GM23338 (cell line): ENCODE measurements at regions not wholly inside any gene's neighbourhood (a gene's known extent, or its start where the extent isn't known, plus 50 kb on each side); places are given as distances from the start of the nearest gene placed in this dataset.

Experiments
- ATAC-seq: fragments of 200-7000 bp; cut with Tn5 transposase; 3 replicates; pipeline ENCODE4 v1.9.1; 2020
- DNase-seq: peaks from one replicate; pipeline ENCODE4 v3.0.0-alpha.2; 2015; ENCODE audit warnings: low spot score
- H2AFZ ChIP-seq: fragments of 200-600 bp; sonication (generic); 2 replicates; pipeline ENCODE4 v1.8.0; 2016; ENCODE audit warnings: antibody characterized with exemption, mild to moderate bottlenecking, moderate library complexity
- H3F3A ChIP-seq: fragments of 200-600 bp; sonication (generic); replicated peaks from 2 replicates; pipeline ENCODE4 v1.8.0; 2017; ENCODE audit warnings: antibody characterized with exemption, mixed run types, low read depth
- H3K27ac ChIP-seq: fragments of 200-600 bp; sonication (generic); 2 replicates; pipeline ENCODE4 v1.6.1; 2016; ENCODE audit warnings: low read depth
- H3K27me3 ChIP-seq: fragments of 200-600 bp; sonication (generic); 2 replicates; pipeline ENCODE4 v1.8.0; 2016; ENCODE audit warnings: mild to moderate bottlenecking, mixed run types, moderate library complexity; ENCODE audit not compliant: insufficient read depth
- H3K36me3 ChIP-seq: fragments of 200-600 bp; sonication (generic); 2 replicates; pipeline ENCODE4 v1.8.0; 2016; ENCODE audit warnings: mild to moderate bottlenecking; ENCODE audit not compliant: insufficient read depth
- H3K4me1 ChIP-seq: fragments of 200-600 bp; sonication (generic); 2 replicates; pipeline ENCODE4 v1.8.0; 2016; ENCODE audit warnings: mild to moderate bottlenecking, moderate library complexity; ENCODE audit not compliant: insufficient read depth
- H3K4me2 ChIP-seq: fragments of 200-600 bp; sonication (generic); 2 replicates; pipeline ENCODE4 v1.7.1; 2017; ENCODE audit warnings: mixed run types
- H3K4me3 ChIP-seq: fragments of 200-600 bp; sonication (generic); 2 replicates; pipeline ENCODE4 v1.6.1; 2016; ENCODE audit warnings: mixed run types
- H3K79me2 ChIP-seq: fragments of 200-600 bp; sonication (generic); replicated peaks from 2 replicates; pipeline ENCODE4 v1.8.0; 2017; ENCODE audit warnings: mild to moderate bottlenecking; ENCODE audit not compliant: insufficient read depth
- H3K9me2 ChIP-seq: fragments of 200-600 bp; sonication (generic); 2 replicates; pipeline ENCODE4 v1.8.0; 2017; ENCODE audit not compliant: insufficient read depth
- H4K20me1 ChIP-seq: fragments of 200-600 bp; sonication (generic); replicated peaks from 2 replicates; pipeline ENCODE4 v1.8.0; 2017; ENCODE audit warnings: mild to moderate bottlenecking; ENCODE audit not compliant: insufficient read depth
- H3K27ac Mint-ChIP-seq: 2 replicates; pipeline ENCODE4 v1.8.0; 2020; ENCODE audit warnings: inconsistent platforms, mild to moderate bottlenecking, moderate library complexity, mixed read lengths
- H3K27me3 Mint-ChIP-seq: 3 replicates; pipeline ENCODE4 v1.8.0; 2022; ENCODE audit warnings: low read depth, mild to moderate bottlenecking, moderate library complexity, mixed read lengths, inconsistent platforms; ENCODE audit not compliant: insufficient read depth, poor library complexity
- H3K36me3 Mint-ChIP-seq: 3 replicates; pipeline ENCODE4 v1.8.0; 2021; ENCODE audit warnings: low read depth, mild to moderate bottlenecking, inconsistent platforms, moderate library complexity, mixed read lengths
- H3K4me1 Mint-ChIP-seq: 3 replicates; pipeline ENCODE4 v1.8.0; 2020; ENCODE audit warnings: mild to moderate bottlenecking, inconsistent platforms, mixed read lengths
- H3K4me3 Mint-ChIP-seq: 3 replicates; pipeline ENCODE4 v1.8.0; 2021; ENCODE audit warnings: moderate library complexity, mild to moderate bottlenecking, inconsistent platforms, mixed read lengths
- H3K9me3 Mint-ChIP-seq: 3 replicates; pipeline ENCODE4 v1.8.0; 2020; ENCODE audit warnings: moderate library complexity, mild to moderate bottlenecking, inconsistent platforms, mixed read lengths
- CREB1 ChIP-seq: fragments of 250-450 bp; sonication (Bioruptor Pico); IDR thresholded peaks from 2 replicates; pipeline ENCODE4 v1.5.0; 2020; ENCODE audit warnings: low read depth, mild to moderate bottlenecking, moderate library complexity
- CTCF ChIP-seq, 2 experiments: fragments of 200-600 bp in 1 of 2; sonication (generic) in 1 of 2; conservative IDR thresholded peaks; 2 replicates each; pipeline versions ENCODE4 v1.5.1 to v1.6.1; 2016 to 2017; ENCODE audit warnings: antibody characterized with exemption in 2 of 2, low read depth in 2 of 2, mild to moderate bottlenecking in 2 of 2, moderate library complexity in 1 of 2
- ETS1 ChIP-seq: IDR thresholded peaks from 2 replicates; pipeline ENCODE4 v1.6.1; 2016; ENCODE audit warnings: antibody characterized with exemption
- EZH2 ChIP-seq: fragments of 200-600 bp; sonication (generic); IDR thresholded peaks from one replicate; pipeline ENCODE4 v1.8.0; 2017; ENCODE audit warnings: antibody characterized with exemption, mild to moderate bottlenecking, low read depth; ENCODE audit not compliant: unreplicated experiment
- EZH2phosphoT487 ChIP-seq: fragments of 200-600 bp; sonication (generic); IDR thresholded peaks from one replicate; pipeline ENCODE4 v1.8.1; 2018; ENCODE audit warnings: antibody characterized with exemption; ENCODE audit not compliant: unreplicated experiment
- JUNB ChIP-seq: IDR thresholded peaks from one replicate; pipeline ENCODE4 v1.6.1; 2016; ENCODE audit warnings: antibody characterized with exemption; ENCODE audit not compliant: unreplicated experiment
- NANOG ChIP-seq: IDR thresholded peaks from 2 replicates; pipeline ENCODE4 v1.6.1; 2016; ENCODE audit warnings: antibody characterized with exemption, borderline replicate concordance
- POLR2AphosphoS5 ChIP-seq: IDR thresholded peaks from 2 replicates; pipeline ENCODE4 v1.6.1; 2016; ENCODE audit warnings: antibody characterized with exemption, low read depth
- REST ChIP-seq: IDR thresholded peaks from one replicate; pipeline ENCODE4 v1.6.1; 2018; ENCODE audit warnings: antibody characterized with exemption; ENCODE audit not compliant: unreplicated experiment
- STAT1 ChIP-seq: IDR thresholded peaks from one replicate; pipeline ENCODE4 v1.6.1; 2016; ENCODE audit warnings: antibody characterized with exemption; ENCODE audit not compliant: unreplicated experiment
- ZNF114 ChIP-seq: fragments of 250-450 bp; sonication (Bioruptor Pico); IDR thresholded peaks from 2 replicates; pipeline ENCODE4 v1.5.0; 2020; ENCODE audit warnings: mild to moderate bottlenecking, moderate library complexity
- ZNF331 ChIP-seq: fragments of 250-450 bp; sonication (Bioruptor Pico); IDR thresholded peaks from 2 replicates; pipeline ENCODE4 v1.5.0; 2020; ENCODE audit warnings: low read depth, mild to moderate bottlenecking, moderate library complexity
- ZNF462 ChIP-seq: fragments of 250-450 bp; sonication (Bioruptor Pico); IDR thresholded peaks from 2 replicates; pipeline ENCODE4 v1.5.0; 2020; ENCODE audit warnings: mild to moderate bottlenecking, moderate library complexity

- Histone ChIP-seq H3K27me3 (no peaks in the 10 kb centered on the region), H3K36me3 (no peaks in the 10 kb centered on the region), H2AFZ (peak overlapping the region; percentile 71; the same call in 1 of the 2 replicates), H4K20me1 (no peaks in the 10 kb centered on the region), H3F3A (no peaks in the 10 kb centered on the region), H3K79me2 (no peaks in the 10 kb centered on the region), H3K4me3 (no peak overlapping the region), H3K9me2 (no peaks in the 10 kb centered on the region), H3K4me1 (no peaks in the 10 kb centered on the region), H3K27ac (no peak overlapping the region), H3K4me2 (no peak overlapping the region)
- ATAC-seq (peak; percentile 89), DNase-seq (peak; percentile 65)
- Mint-ChIP-seq H3K27ac (no peak overlapping the region), H3K4me3 (no peak overlapping the region), H3K4me1 (peaks cover 9% of the 10 kb centered on the region), H3K9me3 (no peaks in the 10 kb centered on the region; the same call in 2 of the 3 replicates), H3K36me3 (no peaks in the 10 kb centered on the region), H3K27me3 (no peaks in the 10 kb centered on the region)
- TF ChIP-seq CREB1 (CRISPR knock-in tag) (no peak), JUNB (no peak), CTCF (conservative IDR thresholded peaks at IDR 0.05; ENCODE audit: low read depth in 2 of 2) (no peak), POLR2AphosphoS5 (no peak), ZNF114 (CRISPR knock-in tag) (no peak), ETS1 (no peak), ZNF462 (CRISPR knock-in tag) (no peak), ZNF331 (CRISPR knock-in tag) (no peak), EZH2 (no peak), REST (no peak), NANOG (no peak), EZH2phosphoT487 (no peak), STAT1 (no peak)
These were observed 213.0 kb upstream of the SMIM30 start for GRCh38 chr7:113331155-113331898.
